ENCODE measurements at regions not wholly inside any gene's neighbourhood (a gene's known extent, or its start where the extent isn't known, plus 50 kb on each side); places are given as distances from the start of the nearest gene placed in this dataset.

DNA sequence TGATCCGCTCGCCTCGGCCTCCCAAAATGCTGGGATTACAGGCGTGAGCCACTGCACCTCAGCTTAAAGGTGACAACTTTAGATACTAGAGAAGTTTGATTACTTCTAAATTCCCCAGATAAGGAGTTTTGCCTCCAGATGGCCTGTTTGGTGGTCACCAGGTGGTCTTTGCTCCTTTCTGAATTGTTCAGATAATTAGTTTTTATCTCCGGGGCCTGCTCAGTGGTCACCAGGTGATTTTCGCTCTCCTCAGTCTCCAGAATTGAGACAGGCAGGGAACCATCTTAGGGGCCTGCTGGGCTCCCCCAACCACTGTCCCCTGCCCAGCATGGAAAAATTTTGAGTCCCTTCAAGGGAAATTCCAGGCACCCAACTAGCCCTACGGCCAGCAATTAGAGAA is 62.6 kb downstream of the GPR6 start:
- TF ChIP-seq CTCF (conservative IDR thresholded peaks at IDR 0.05), result no peak
- no peak for TF ChIP-seq ZFX (IDR thresholded peaks at IDR 0.05)
